Activated CD8-positive, alpha-beta T cell treated with anti-CD3 and anti-CD28 coated beads, Interleukin-2, amount 10 ng/mL, durations not matched to agents 7 days and 5 days (primary cell): ENCODE measurements at regions not wholly inside any gene's neighbourhood (a gene's known extent, or its start where the extent isn't known, plus 50 kb on each side); places are given as distances from the start of the nearest gene placed in this dataset.

ENCODE experiments used
- ATAC-seq: fragments of 150-1000 bp; cut with Tn5 transposase; one replicate; pipeline ENCODE4 v1.10.0; 2021; ENCODE audit warnings: moderate library complexity
- CTCF ChIA-PET: fragments of 350-600 bp; sonication (Branson Sonifier 250); formaldehyde crosslinking; loops from one replicate; lab custom pipeline; 2021; ENCODE audit warnings: antibody characterized with exemption; lab: Charles Lee
- POLR2A ChIA-PET: fragments of 350-600 bp; sonication (Branson Sonifier 250); formaldehyde crosslinking; loops from one replicate; lab custom pipeline; 2021; ENCODE audit warnings: antibody characterized with exemption; lab: Charles Lee
- DNase-seq: peaks from one replicate; pipeline ENCODE4 v3.0.0-alpha.2; 2020
- H3K27ac Mint-ChIP-seq: one replicate; pipeline ENCODE4 v1.8.0; 2021; ENCODE audit warnings: mild to moderate bottlenecking, mixed read lengths
- H3K27me3 Mint-ChIP-seq: one replicate; pipeline ENCODE4 v1.8.0; 2021; ENCODE audit warnings: low read depth, mixed read lengths
- H3K36me3 Mint-ChIP-seq: one replicate; pipeline ENCODE4 v1.8.0; 2021; ENCODE audit warnings: low read depth, mixed read lengths
- H3K4me1 Mint-ChIP-seq: one replicate; pipeline ENCODE4 v1.8.0; 2021; ENCODE audit warnings: low read depth, mixed read lengths
- H3K4me3 Mint-ChIP-seq: one replicate; pipeline ENCODE4 v1.8.0; 2021; ENCODE audit warnings: mild to moderate bottlenecking, mixed read lengths
- H3K9me3 Mint-ChIP-seq: one replicate; pipeline ENCODE4 v1.8.0; 2022; ENCODE audit warnings: mixed read lengths; ENCODE audit not compliant: insufficient read depth

DNA sequence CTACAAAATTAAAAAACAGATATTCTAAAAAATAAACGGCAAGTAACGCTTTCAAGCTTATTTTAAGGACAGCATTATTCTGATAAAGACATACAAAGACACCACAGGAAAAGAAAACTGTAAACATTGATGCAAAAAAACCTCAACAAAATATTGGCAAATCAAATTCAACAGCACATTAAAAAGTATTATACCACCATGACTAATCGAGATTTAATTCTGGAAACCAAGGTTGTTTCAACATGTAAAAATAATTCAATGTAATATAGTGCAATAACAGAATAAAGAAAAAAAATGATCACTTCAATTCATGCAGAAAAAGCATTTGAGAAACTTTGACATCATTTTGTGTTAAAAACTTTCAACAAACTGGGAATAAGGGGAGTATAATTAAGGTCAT is 1323.2 kb downstream of the FSCB start:
- H3K27me3 Mint-ChIP-seq: no peaks in the 10 kb centered on the region
- no peaks in the 10 kb centered on the region for H3K4me1 Mint-ChIP-seq
- ATAC-seq: no peak
- DNase-seq: no peak
- no peak overlapping the region for H3K27ac Mint-ChIP-seq
- H3K9me3 Mint-ChIP-seq: peaks cover 12% of the 10 kb centered on the region
- no peaks in the 10 kb centered on the region for H3K36me3 Mint-ChIP-seq
- ChIA-PET CTCF (no interaction called here), POLR2A (no interaction called here)
- no peak overlapping the region for H3K4me3 Mint-ChIP-seq

DNA sequence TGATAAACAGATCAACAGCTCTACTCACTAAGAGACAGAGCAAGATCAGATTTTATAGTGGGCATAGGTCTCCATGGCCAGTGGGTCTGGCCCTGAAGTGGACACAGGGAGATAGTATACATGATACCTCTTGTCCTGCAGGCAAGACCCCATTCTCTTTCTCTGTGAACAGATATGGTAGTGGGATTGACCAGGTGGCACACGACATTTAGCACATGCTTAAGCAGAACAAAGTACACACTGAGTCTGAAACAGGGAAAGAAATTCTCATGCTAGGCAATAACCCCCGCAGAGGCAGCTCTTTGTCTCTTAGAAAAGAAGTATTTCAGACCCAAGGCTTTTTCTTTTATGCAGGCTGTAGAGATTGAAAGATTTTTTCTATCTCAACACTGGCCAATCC is 1331.2 kb downstream of the FSCB start:
- Mint-ChIP-seq H3K4me3 (no peak overlapping the region), H3K9me3 (peaks cover 24% of the 10 kb centered on the region), H3K27ac (no peak overlapping the region), H3K4me1 (no peaks in the 10 kb centered on the region), H3K36me3 (no peaks in the 10 kb centered on the region), H3K27me3 (no peaks in the 10 kb centered on the region)
- CTCF ChIA-PET: no interaction called here
- POLR2A ChIA-PET: no interaction called here
- DNase-seq (no peak), ATAC-seq (no peak)

DNA sequence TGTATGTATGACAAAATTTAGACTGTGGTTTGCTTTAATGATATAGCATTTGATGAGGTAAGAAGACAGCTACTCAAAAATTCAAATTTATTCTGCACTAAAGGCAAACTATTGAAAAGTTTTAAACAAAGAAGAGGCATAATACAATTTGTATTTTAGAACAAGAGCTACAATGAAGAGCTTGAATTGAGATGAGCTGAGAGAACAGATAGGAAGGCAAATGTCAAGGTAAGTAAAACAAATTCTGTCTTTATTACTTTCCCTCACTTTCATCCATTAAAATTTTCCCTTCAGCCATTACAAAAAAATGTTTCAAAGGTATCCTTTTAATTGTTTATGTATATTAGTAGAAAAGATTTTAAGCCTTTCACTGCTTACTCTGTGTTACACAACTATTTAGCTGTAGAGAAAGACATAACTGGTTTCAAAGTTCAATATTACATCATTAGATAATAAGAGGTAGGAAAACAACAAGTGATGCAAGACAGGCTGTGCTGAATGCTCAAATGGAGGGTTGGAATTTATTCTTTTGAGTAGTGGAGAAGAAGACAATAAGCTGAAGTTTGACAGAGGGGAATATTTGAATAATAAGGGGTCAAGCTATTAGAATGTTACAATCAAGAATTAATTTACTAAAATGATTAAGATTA is 1334.1 kb downstream of the FSCB start:
- Mint-ChIP-seq H3K36me3 (no peaks in the 10 kb centered on the region), H3K27ac (no peak overlapping the region), H3K27me3 (no peaks in the 10 kb centered on the region), H3K9me3 (peaks cover 20% of the 10 kb centered on the region), H3K4me1 (no peaks in the 10 kb centered on the region), H3K4me3 (no peak overlapping the region)
- DNase-seq (no peak), ATAC-seq (no peak)
- ChIA-PET POLR2A (no interaction called here), CTCF (no interaction called here)

DNA sequence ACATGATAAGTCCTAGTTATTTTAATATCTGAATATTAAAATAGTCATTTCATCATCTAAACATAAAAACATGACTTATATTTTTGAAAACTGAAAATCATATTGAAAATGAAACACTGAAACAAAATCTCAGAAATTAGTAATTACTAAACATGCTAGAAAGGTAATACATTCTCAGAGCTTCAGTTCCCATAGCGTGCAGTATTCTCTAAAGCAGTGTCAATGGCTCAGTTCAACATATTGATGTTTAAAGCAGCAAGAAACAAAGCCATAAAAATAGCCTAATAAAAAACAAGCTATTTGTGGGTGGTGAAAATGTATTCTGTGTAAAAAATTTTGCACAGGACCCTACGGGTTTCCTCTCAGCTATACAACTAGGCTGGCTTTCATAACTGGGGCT is 1337.4 kb downstream of the FSCB start:
- DNase-seq (no peak), ATAC-seq (no peak)
- ChIA-PET POLR2A (no interaction called here), CTCF (no interaction called here)
- H3K4me1 Mint-ChIP-seq: no peaks in the 10 kb centered on the region
- peaks cover 16% of the 10 kb centered on the region for H3K9me3 Mint-ChIP-seq
- no peak overlapping the region for H3K4me3 Mint-ChIP-seq
- no peak overlapping the region for H3K27ac Mint-ChIP-seq
- H3K27me3 Mint-ChIP-seq: no peaks in the 10 kb centered on the region
- H3K36me3 Mint-ChIP-seq: no peaks in the 10 kb centered on the region

DNA sequence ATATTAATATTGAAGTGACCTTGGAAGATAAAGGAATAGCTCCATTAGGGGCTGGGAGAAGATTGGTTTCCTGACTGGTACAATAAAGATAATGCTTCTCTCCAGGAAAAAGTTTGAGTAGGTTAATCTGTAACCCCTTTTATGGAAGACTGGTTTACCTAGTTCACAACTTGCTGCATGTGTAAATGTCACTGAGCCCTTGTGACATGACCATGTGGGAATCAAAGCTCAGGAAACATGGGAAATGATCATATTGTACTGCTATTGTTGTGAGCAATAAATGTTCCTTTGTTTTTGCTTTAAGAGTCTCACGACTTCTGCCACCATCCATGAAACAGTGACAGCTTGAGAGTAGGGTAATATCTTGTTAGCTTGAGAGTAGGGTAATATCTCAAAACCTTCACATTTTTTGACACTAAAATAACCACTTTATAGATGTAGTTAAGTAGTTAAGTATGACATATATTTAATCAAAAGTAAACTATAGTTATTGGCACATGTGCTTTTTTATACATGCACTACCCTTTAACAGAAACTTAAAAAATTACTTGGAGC is 1338.6 kb downstream of the FSCB start:
- no peak overlapping the region for H3K27ac Mint-ChIP-seq
- ChIA-PET POLR2A (no interaction called here), CTCF (no interaction called here)
- H3K27me3 Mint-ChIP-seq: no peaks in the 10 kb centered on the region
- DNase-seq (no peak), ATAC-seq (no peak)
- no peak overlapping the region for H3K4me3 Mint-ChIP-seq
- no peaks in the 10 kb centered on the region for H3K36me3 Mint-ChIP-seq
- no peaks in the 10 kb centered on the region for H3K4me1 Mint-ChIP-seq
- H3K9me3 Mint-ChIP-seq: peaks cover 15% of the 10 kb centered on the region

- CTCF ChIA-PET: no interaction called here
- H3K9me3 Mint-ChIP-seq: peaks cover 12% of the 10 kb centered on the region
- H3K36me3 Mint-ChIP-seq: no peaks in the 10 kb centered on the region
- POLR2A ChIA-PET: no interaction called here
- no peak overlapping the region for H3K4me3 Mint-ChIP-seq
- H3K27ac Mint-ChIP-seq: no peak overlapping the region
- DNase-seq (no peak), ATAC-seq (no peak)
- no peaks in the 10 kb centered on the region for H3K27me3 Mint-ChIP-seq
- H3K4me1 Mint-ChIP-seq: no peaks in the 10 kb centered on the region
These were observed 1340.9 kb downstream of the FSCB start for GRCh38 chr14:43166163-43166562.

GRCh38 chr14:43165651-43166050 is 1341.4 kb downstream of the FSCB start:
- Mint-ChIP-seq H3K27ac (no peak overlapping the region), H3K4me1 (no peaks in the 10 kb centered on the region), H3K4me3 (no peak overlapping the region), H3K9me3 (peaks cover 9% of the 10 kb centered on the region), H3K36me3 (no peaks in the 10 kb centered on the region), H3K27me3 (no peaks in the 10 kb centered on the region)
- DNase-seq (no peak), ATAC-seq (no peak)
- CTCF ChIA-PET: no interaction called here
- POLR2A ChIA-PET: no interaction called here

DNA sequence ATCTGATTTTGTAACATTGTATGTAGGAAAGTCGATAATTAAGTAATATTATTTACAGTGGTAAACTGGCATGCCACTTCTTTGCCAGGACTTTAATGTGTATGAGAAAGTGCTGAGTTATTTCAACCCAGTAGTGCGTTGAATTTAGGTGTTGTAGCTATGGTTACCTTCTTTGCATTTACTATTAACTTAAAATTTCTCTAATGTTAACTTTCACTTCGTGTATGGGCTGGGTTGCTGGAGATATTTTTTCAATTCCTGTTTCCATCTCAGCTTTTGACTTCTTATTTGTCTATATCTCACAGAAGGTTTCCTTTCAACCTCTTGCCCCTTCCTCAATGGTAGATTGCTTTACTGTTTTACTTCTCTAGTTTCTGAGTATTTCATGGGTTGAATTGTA is 1345.6 kb downstream of the FSCB start:
- CTCF ChIA-PET: no interaction called here
- ATAC-seq (no peak), DNase-seq (no peak)
- H3K9me3 Mint-ChIP-seq: peaks cover 7% of the 10 kb centered on the region
- no peaks in the 10 kb centered on the region for H3K4me1 Mint-ChIP-seq
- POLR2A ChIA-PET: no interaction called here
- H3K27ac Mint-ChIP-seq: no peak overlapping the region
- no peak overlapping the region for H3K4me3 Mint-ChIP-seq
- no peaks in the 10 kb centered on the region for H3K36me3 Mint-ChIP-seq
- no peaks in the 10 kb centered on the region for H3K27me3 Mint-ChIP-seq

DNA sequence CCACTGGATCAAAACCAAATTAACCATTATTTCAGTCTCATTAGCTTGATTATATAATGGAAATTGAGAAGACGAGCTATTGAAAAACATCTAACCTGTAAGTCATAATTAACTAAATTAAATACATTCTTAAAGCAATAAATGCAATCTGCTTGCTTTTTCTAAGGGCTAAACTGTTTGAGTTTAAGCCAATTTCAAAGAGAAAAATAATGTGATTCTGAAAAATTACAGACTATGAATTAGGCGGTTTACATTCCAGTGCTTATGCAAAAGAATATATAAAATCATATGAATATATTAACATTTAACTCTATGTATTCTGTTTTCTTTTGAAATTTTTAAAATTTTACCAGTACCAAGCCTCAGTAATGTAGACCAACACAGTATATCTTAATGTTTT is 1349.4 kb downstream of the FSCB start:
- no peaks in the 10 kb centered on the region for H3K36me3 Mint-ChIP-seq
- CTCF ChIA-PET: no interaction called here
- no peaks in the 10 kb centered on the region for H3K4me1 Mint-ChIP-seq
- no peak for DNase-seq
- H3K27me3 Mint-ChIP-seq: no peaks in the 10 kb centered on the region
- POLR2A ChIA-PET: no interaction called here
- no peak overlapping the region for H3K27ac Mint-ChIP-seq
- no peak overlapping the region for H3K4me3 Mint-ChIP-seq
- H3K9me3 Mint-ChIP-seq: peaks cover 5% of the 10 kb centered on the region
- no peak for ATAC-seq

DNA sequence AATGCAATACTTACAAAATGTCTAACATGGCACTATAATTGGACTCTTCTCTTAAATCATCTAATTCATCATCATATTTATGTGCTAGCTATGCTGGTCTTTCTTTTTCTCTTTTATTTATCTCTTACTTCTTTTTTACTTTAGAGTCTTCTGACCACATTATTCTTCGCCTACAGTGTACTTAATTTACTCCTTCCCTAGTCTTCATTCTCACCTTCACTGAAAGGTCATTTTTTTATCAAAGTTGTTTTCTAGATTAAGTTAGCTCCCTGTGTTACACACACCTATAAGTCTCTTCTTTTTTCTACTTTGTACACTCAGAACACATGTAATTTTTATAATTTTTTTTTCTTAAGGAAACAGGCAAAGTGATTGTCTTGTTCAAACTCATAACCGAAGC is 1351.2 kb downstream of the FSCB start:
- no peaks in the 10 kb centered on the region for H3K4me1 Mint-ChIP-seq
- H3K27me3 Mint-ChIP-seq: no peaks in the 10 kb centered on the region
- no peaks in the 10 kb centered on the region for H3K36me3 Mint-ChIP-seq
- DNase-seq: no peak
- no peak overlapping the region for H3K4me3 Mint-ChIP-seq
- CTCF ChIA-PET: no interaction called here
- POLR2A ChIA-PET: no interaction called here
- H3K9me3 Mint-ChIP-seq: peaks cover 5% of the 10 kb centered on the region
- H3K27ac Mint-ChIP-seq: no peak overlapping the region
- no peak for ATAC-seq

GRCh38 chr14:43155258-43155657 is 1351.8 kb downstream of the FSCB start:
- Mint-ChIP-seq H3K27me3 (no peaks in the 10 kb centered on the region), H3K36me3 (no peaks in the 10 kb centered on the region), H3K4me3 (no peak overlapping the region), H3K27ac (no peak overlapping the region), H3K9me3 (peaks cover 5% of the 10 kb centered on the region), H3K4me1 (no peaks in the 10 kb centered on the region)
- CTCF ChIA-PET: no interaction called here
- DNase-seq (no peak), ATAC-seq (no peak)
- POLR2A ChIA-PET: no interaction called here

- H3K36me3 Mint-ChIP-seq: no peaks in the 10 kb centered on the region
- CTCF ChIA-PET: no interaction called here
- POLR2A ChIA-PET: no interaction called here
These were observed 1359.6 kb downstream of the FSCB start for GRCh38 chr14:43147485-43147884.

GRCh38 chr14:43145361-43145760 is 1361.7 kb downstream of the FSCB start:
- Mint-ChIP-seq H3K27ac (no peak overlapping the region), H3K4me3 (no peak overlapping the region), H3K4me1 (no peaks in the 10 kb centered on the region), H3K9me3 (no peaks in the 10 kb centered on the region), H3K27me3 (no peaks in the 10 kb centered on the region), H3K36me3 (no peaks in the 10 kb centered on the region)
- no peak for DNase-seq
- no peak for ATAC-seq
- ChIA-PET CTCF (no interaction called here), POLR2A (no interaction called here)

More at GRCh38 chr14:43147485-43147884, 1359.6 kb downstream of the FSCB start:
- H3K27me3 Mint-ChIP-seq: no peaks in the 10 kb centered on the region
- H3K27ac Mint-ChIP-seq: no peak overlapping the region
- no peak overlapping the region for H3K4me3 Mint-ChIP-seq
- no peaks in the 10 kb centered on the region for H3K9me3 Mint-ChIP-seq
- ATAC-seq (no peak), DNase-seq (no peak)
- no peaks in the 10 kb centered on the region for H3K4me1 Mint-ChIP-seq
